GM23338 (cell line): ENCODE measurements at regions not wholly inside any gene's neighbourhood (a gene's known extent, or its start where the extent isn't known, plus 50 kb on each side); places are given as distances from the start of the nearest gene placed in this dataset.

Source experiments
- ATAC-seq: fragments of 200-7000 bp; cut with Tn5 transposase; 3 replicates; pipeline ENCODE4 v1.9.1; 2020
- DNase-seq: peaks from one replicate; pipeline ENCODE4 v3.0.0-alpha.2; 2015; ENCODE audit warnings: low spot score
- H2AFZ ChIP-seq: fragments of 200-600 bp; sonication (generic); 2 replicates; pipeline ENCODE4 v1.8.0; 2016; ENCODE audit warnings: antibody characterized with exemption, mild to moderate bottlenecking, moderate library complexity
- H3F3A ChIP-seq: fragments of 200-600 bp; sonication (generic); replicated peaks from 2 replicates; pipeline ENCODE4 v1.8.0; 2017; ENCODE audit warnings: antibody characterized with exemption, mixed run types, low read depth
- H3K27ac ChIP-seq: fragments of 200-600 bp; sonication (generic); 2 replicates; pipeline ENCODE4 v1.6.1; 2016; ENCODE audit warnings: low read depth
- H3K27me3 ChIP-seq: fragments of 200-600 bp; sonication (generic); 2 replicates; pipeline ENCODE4 v1.8.0; 2016; ENCODE audit warnings: mild to moderate bottlenecking, mixed run types, moderate library complexity; ENCODE audit not compliant: insufficient read depth
- H3K36me3 ChIP-seq: fragments of 200-600 bp; sonication (generic); 2 replicates; pipeline ENCODE4 v1.8.0; 2016; ENCODE audit warnings: mild to moderate bottlenecking; ENCODE audit not compliant: insufficient read depth
- H3K4me1 ChIP-seq: fragments of 200-600 bp; sonication (generic); 2 replicates; pipeline ENCODE4 v1.8.0; 2016; ENCODE audit warnings: mild to moderate bottlenecking, moderate library complexity; ENCODE audit not compliant: insufficient read depth
- H3K4me2 ChIP-seq: fragments of 200-600 bp; sonication (generic); 2 replicates; pipeline ENCODE4 v1.7.1; 2017; ENCODE audit warnings: mixed run types
- H3K4me3 ChIP-seq: fragments of 200-600 bp; sonication (generic); 2 replicates; pipeline ENCODE4 v1.6.1; 2016; ENCODE audit warnings: mixed run types
- H3K79me2 ChIP-seq: fragments of 200-600 bp; sonication (generic); replicated peaks from 2 replicates; pipeline ENCODE4 v1.8.0; 2017; ENCODE audit warnings: mild to moderate bottlenecking; ENCODE audit not compliant: insufficient read depth
- H3K9me2 ChIP-seq: fragments of 200-600 bp; sonication (generic); 2 replicates; pipeline ENCODE4 v1.8.0; 2017; ENCODE audit not compliant: insufficient read depth
- H4K20me1 ChIP-seq: fragments of 200-600 bp; sonication (generic); replicated peaks from 2 replicates; pipeline ENCODE4 v1.8.0; 2017; ENCODE audit warnings: mild to moderate bottlenecking; ENCODE audit not compliant: insufficient read depth
- H3K27ac Mint-ChIP-seq: 2 replicates; pipeline ENCODE4 v1.8.0; 2020; ENCODE audit warnings: inconsistent platforms, mild to moderate bottlenecking, moderate library complexity, mixed read lengths
- H3K27me3 Mint-ChIP-seq: 3 replicates; pipeline ENCODE4 v1.8.0; 2022; ENCODE audit warnings: low read depth, mild to moderate bottlenecking, moderate library complexity, mixed read lengths, inconsistent platforms; ENCODE audit not compliant: insufficient read depth, poor library complexity
- H3K36me3 Mint-ChIP-seq: 3 replicates; pipeline ENCODE4 v1.8.0; 2021; ENCODE audit warnings: low read depth, mild to moderate bottlenecking, inconsistent platforms, moderate library complexity, mixed read lengths
- H3K4me1 Mint-ChIP-seq: 3 replicates; pipeline ENCODE4 v1.8.0; 2020; ENCODE audit warnings: mild to moderate bottlenecking, inconsistent platforms, mixed read lengths
- H3K4me3 Mint-ChIP-seq: 3 replicates; pipeline ENCODE4 v1.8.0; 2021; ENCODE audit warnings: moderate library complexity, mild to moderate bottlenecking, inconsistent platforms, mixed read lengths
- H3K9me3 Mint-ChIP-seq: 3 replicates; pipeline ENCODE4 v1.8.0; 2020; ENCODE audit warnings: moderate library complexity, mild to moderate bottlenecking, inconsistent platforms, mixed read lengths
- CREB1 ChIP-seq: fragments of 250-450 bp; sonication (Bioruptor Pico); IDR thresholded peaks from 2 replicates; pipeline ENCODE4 v1.5.0; 2020; ENCODE audit warnings: low read depth, mild to moderate bottlenecking, moderate library complexity
- EZH2 ChIP-seq: fragments of 200-600 bp; sonication (generic); IDR thresholded peaks from one replicate; pipeline ENCODE4 v1.8.0; 2017; ENCODE audit warnings: antibody characterized with exemption, mild to moderate bottlenecking, low read depth; ENCODE audit not compliant: unreplicated experiment
- EZH2phosphoT487 ChIP-seq: fragments of 200-600 bp; sonication (generic); IDR thresholded peaks from one replicate; pipeline ENCODE4 v1.8.1; 2018; ENCODE audit warnings: antibody characterized with exemption; ENCODE audit not compliant: unreplicated experiment
- STAT1 ChIP-seq: IDR thresholded peaks from one replicate; pipeline ENCODE4 v1.6.1; 2016; ENCODE audit warnings: antibody characterized with exemption; ENCODE audit not compliant: unreplicated experiment
- ZNF331 ChIP-seq: fragments of 250-450 bp; sonication (Bioruptor Pico); IDR thresholded peaks from 2 replicates; pipeline ENCODE4 v1.5.0; 2020; ENCODE audit warnings: low read depth, mild to moderate bottlenecking, moderate library complexity
- TF ChIP-seq, protein P1 (sequence below): IDR thresholded peaks from one replicate; pipeline ENCODE4 v1.6.1; 2018; ENCODE audit warnings: antibody characterized with exemption; ENCODE audit not compliant: unreplicated experiment
- TF ChIP-seq, protein P2 (sequence below): IDR thresholded peaks from 2 replicates; pipeline ENCODE4 v1.6.1; 2016; ENCODE audit warnings: antibody characterized with exemption
- TF ChIP-seq, protein P3 (sequence below), 2 experiments: fragments of 200-600 bp in 1 of 2; sonication (generic) in 1 of 2; conservative IDR thresholded peaks; 2 replicates each; pipeline versions ENCODE4 v1.5.1 to v1.6.1; 2016 to 2017; ENCODE audit warnings: antibody characterized with exemption in 2 of 2, low read depth in 2 of 2, mild to moderate bottlenecking in 2 of 2, moderate library complexity in 1 of 2

DNA sequence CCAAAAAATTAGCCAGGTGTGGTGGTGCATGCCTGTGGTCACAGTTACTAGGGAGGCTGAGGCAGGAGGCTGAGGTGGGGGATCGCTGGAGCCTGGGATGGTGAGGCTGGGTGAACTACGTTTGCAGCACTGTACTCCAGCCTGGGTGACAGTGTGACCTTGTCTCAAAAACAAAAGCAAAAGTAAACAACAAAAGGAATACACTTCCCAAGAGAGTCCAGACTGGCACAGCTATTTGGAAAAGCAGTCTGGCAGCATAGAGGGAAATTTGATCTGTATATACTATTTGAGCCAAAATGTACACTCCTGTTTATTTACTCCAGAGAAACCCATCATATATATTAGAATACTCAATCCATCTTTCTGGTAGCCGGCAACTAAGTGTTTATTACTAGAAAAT, 107.0 kb upstream of the HMCN1 start:
- no peaks in the 10 kb centered on the region for H3K27me3 Mint-ChIP-seq
- H3K27me3 ChIP-seq: no peaks in the 10 kb centered on the region
- ATAC-seq: no peak

More for the DNA sequence above, 107.0 kb upstream of the HMCN1 start:
- Histone ChIP-seq H3K4me1 (0 out of 2 replicates have a peak, but pooled peaks cover 10% of the 10 kb centered on the region), H3K4me2 (no peak overlapping the region), H2AFZ (no peak overlapping the region), H3K79me2 (no peaks in the 10 kb centered on the region), H3K4me3 (no peak overlapping the region), H3F3A (no peaks in the 10 kb centered on the region), H3K36me3 (no peaks in the 10 kb centered on the region), H3K9me2 (peaks cover 13% of the 10 kb centered on the region), H4K20me1 (no peaks in the 10 kb centered on the region), H3K27ac (no peak overlapping the region)
- TF ChIP-seq EZH2 (no peak), CREB1 (no peak), EZH2phosphoT487 (no peak), ZNF331 (CRISPR knock-in tag) (no peak), STAT1 (no peak)
- TF ChIP-seq, protein P1, sequence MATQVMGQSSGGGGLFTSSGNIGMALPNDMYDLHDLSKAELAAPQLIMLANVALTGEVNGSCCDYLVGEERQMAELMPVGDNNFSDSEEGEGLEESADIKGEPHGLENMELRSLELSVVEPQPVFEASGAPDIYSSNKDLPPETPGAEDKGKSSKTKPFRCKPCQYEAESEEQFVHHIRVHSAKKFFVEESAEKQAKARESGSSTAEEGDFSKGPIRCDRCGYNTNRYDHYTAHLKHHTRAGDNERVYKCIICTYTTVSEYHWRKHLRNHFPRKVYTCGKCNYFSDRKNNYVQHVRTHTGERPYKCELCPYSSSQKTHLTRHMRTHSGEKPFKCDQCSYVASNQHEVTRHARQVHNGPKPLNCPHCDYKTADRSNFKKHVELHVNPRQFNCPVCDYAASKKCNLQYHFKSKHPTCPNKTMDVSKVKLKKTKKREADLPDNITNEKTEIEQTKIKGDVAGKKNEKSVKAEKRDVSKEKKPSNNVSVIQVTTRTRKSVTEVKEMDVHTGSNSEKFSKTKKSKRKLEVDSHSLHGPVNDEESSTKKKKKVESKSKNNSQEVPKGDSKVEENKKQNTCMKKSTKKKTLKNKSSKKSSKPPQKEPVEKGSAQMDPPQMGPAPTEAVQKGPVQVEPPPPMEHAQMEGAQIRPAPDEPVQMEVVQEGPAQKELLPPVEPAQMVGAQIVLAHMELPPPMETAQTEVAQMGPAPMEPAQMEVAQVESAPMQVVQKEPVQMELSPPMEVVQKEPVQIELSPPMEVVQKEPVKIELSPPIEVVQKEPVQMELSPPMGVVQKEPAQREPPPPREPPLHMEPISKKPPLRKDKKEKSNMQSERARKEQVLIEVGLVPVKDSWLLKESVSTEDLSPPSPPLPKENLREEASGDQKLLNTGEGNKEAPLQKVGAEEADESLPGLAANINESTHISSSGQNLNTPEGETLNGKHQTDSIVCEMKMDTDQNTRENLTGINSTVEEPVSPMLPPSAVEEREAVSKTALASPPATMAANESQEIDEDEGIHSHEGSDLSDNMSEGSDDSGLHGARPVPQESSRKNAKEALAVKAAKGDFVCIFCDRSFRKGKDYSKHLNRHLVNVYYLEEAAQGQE: no peak
- TF ChIP-seq, protein P2, sequence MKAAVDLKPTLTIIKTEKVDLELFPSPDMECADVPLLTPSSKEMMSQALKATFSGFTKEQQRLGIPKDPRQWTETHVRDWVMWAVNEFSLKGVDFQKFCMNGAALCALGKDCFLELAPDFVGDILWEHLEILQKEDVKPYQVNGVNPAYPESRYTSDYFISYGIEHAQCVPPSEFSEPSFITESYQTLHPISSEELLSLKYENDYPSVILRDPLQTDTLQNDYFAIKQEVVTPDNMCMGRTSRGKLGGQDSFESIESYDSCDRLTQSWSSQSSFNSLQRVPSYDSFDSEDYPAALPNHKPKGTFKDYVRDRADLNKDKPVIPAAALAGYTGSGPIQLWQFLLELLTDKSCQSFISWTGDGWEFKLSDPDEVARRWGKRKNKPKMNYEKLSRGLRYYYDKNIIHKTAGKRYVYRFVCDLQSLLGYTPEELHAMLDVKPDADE: no peak
- TF ChIP-seq, protein P3, sequence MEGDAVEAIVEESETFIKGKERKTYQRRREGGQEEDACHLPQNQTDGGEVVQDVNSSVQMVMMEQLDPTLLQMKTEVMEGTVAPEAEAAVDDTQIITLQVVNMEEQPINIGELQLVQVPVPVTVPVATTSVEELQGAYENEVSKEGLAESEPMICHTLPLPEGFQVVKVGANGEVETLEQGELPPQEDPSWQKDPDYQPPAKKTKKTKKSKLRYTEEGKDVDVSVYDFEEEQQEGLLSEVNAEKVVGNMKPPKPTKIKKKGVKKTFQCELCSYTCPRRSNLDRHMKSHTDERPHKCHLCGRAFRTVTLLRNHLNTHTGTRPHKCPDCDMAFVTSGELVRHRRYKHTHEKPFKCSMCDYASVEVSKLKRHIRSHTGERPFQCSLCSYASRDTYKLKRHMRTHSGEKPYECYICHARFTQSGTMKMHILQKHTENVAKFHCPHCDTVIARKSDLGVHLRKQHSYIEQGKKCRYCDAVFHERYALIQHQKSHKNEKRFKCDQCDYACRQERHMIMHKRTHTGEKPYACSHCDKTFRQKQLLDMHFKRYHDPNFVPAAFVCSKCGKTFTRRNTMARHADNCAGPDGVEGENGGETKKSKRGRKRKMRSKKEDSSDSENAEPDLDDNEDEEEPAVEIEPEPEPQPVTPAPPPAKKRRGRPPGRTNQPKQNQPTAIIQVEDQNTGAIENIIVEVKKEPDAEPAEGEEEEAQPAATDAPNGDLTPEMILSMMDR (conservative IDR thresholded peaks at IDR 0.05; ENCODE audit: low read depth in 2 of 2): no peak
- Mint-ChIP-seq H3K4me3 (no peak overlapping the region), H3K9me3 (no peaks in the 10 kb centered on the region), H3K4me1 (peaks cover 5% of the 10 kb centered on the region), H3K27ac (no peak overlapping the region), H3K36me3 (no peaks in the 10 kb centered on the region)
- no peak for DNase-seq
